GM18520 (cell line): ENCODE measurements at regions not wholly inside any gene's neighbourhood (a gene's known extent, or its start where the extent isn't known, plus 50 kb on each side); places are given as distances from the start of the nearest gene placed in this dataset.

ENCODE experiments used
- ATAC-seq: cut with Tn5 transposase; IDR thresholded peaks from one replicate; pipeline ENCODE4 v1.9.1; 2021; ENCODE audit not compliant: unreplicated experiment

- ATAC-seq, result no peak
Measured at GRCh38 chr12:67370979-67371378, 101.8 kb downstream of the CAND1 start.

- no peak for ATAC-seq
Measured at GRCh38 chr12:67377021-67377420, 107.9 kb downstream of the CAND1 start.

GRCh38 chr12:67377541-67377940 is 108.4 kb downstream of the CAND1 start:
- no peak for ATAC-seq

- no peak for ATAC-seq
Measured at GRCh38 chr12:67382241-67382871, 113.2 kb downstream of the CAND1 start.

- ATAC-seq, result no peak
Measured at GRCh38 chr12:67386869-67387565, 117.9 kb downstream of the CAND1 start.

- ATAC-seq, result no peak
Measured at GRCh38 chr12:67388331-67389138, 119.4 kb downstream of the CAND1 start.

- no peak for ATAC-seq
Measured at GRCh38 chr12:67390273-67390672, 121.1 kb downstream of the CAND1 start.

- no peak for ATAC-seq
Measured at GRCh38 chr12:67391034-67391433, 121.9 kb downstream of the CAND1 start.

GRCh38 chr12:67391656-67392055 is 122.5 kb downstream of the CAND1 start:
- no peak for ATAC-seq

GRCh38 chr12:67394550-67394949 is 125.4 kb downstream of the CAND1 start:
- ATAC-seq, result no peak

- no peak for ATAC-seq
Measured at GRCh38 chr12:67400742-67401141, 131.6 kb downstream of the CAND1 start.

GRCh38 chr12:67410246-67410645 is 141.1 kb downstream of the CAND1 start:
- no peak for ATAC-seq

- ATAC-seq, result no peak
Measured at GRCh38 chr12:67410667-67411067, 141.5 kb downstream of the CAND1 start.

- no peak for ATAC-seq
Measured at GRCh38 chr12:67411562-67411961, 142.4 kb downstream of the CAND1 start.

GRCh38 chr12:67413577-67413976 is 144.4 kb downstream of the CAND1 start:
- ATAC-seq, result no peak

GRCh38 chr12:67414011-67414715 is 145.0 kb downstream of the CAND1 start:
- no peak for ATAC-seq

- no peak for ATAC-seq
Measured at GRCh38 chr12:67415473-67415872, 146.3 kb downstream of the CAND1 start.

GRCh38 chr12:67419810-67420209 is 150.7 kb downstream of the CAND1 start:
- ATAC-seq, result no peak

- no peak for ATAC-seq
Measured at GRCh38 chr12:67420506-67420905, 151.3 kb downstream of the CAND1 start.

- ATAC-seq, result no peak
Measured at GRCh38 chr12:67422081-67422480, 152.9 kb downstream of the CAND1 start.

GRCh38 chr12:67424784-67425183 is 155.6 kb downstream of the CAND1 start:
- ATAC-seq, result no peak
